Prostate gland (tissue), 2 donors: ENCODE measurements at regions not wholly inside any gene's neighbourhood (a gene's known extent, or its start where the extent isn't known, plus 50 kb on each side); places are given as distances from the start of the nearest gene placed in this dataset.

Source experiments
- DNase-seq: peaks from one replicate; pipeline ENCODE4 v3.0.0-alpha.2; 2019; ENCODE audit warnings: low spot score
- H3K27ac ChIP-seq, 2 donors: fragments of 200-600 bp; sonication (generic); 2 replicates each; pipeline ENCODE4 v1.5.1; 2017 to 2019
- H3K27me3 ChIP-seq: fragments of 200-600 bp; sonication (generic); replicated peaks from 2 replicates; pipeline ENCODE4 v1.5.1; 2019; ENCODE audit not compliant: insufficient read depth
- H3K36me3 ChIP-seq, 2 donors: fragments of 200-600 bp; sonication (generic); 1 replicate in 1 of 2; 2 replicates in 1 of 2; pipeline versions ENCODE4 v1.5.1 to v1.8.1; 2017 to 2019
- H3K4me1 ChIP-seq: fragments of 200-600 bp; sonication (generic); replicated peaks from 2 replicates; pipeline ENCODE4 v1.5.1; 2019
- H3K4me3 ChIP-seq, 2 donors: fragments of 200-600 bp; sonication (generic); 2 replicates each; pipeline ENCODE4 v1.5.1; 2017 to 2019
- H3K9me3 ChIP-seq: fragments of 200-600 bp; sonication (generic); 2 replicates; pipeline ENCODE4 v1.5.1; 2017
- CTCF ChIP-seq, 4 experiments: fragments of 200-600 bp in 2 of 4; fragments of 450-650 bp in 2 of 4; sonication (generic) in 2 of 4; IDR thresholded peaks; 1 replicate in 3 of 4; 2 replicates in 1 of 4; pipeline ENCODE4 v1.5.1; 2016 to 2019; ENCODE audit warnings: antibody characterized with exemption in 4 of 4, mild to moderate bottlenecking in 2 of 4, moderate library complexity in 2 of 4
- POLR2A ChIP-seq: fragments of 450-650 bp; IDR thresholded peaks from one replicate; pipeline ENCODE4 v1.6.1; 2016; ENCODE audit warnings: antibody characterized with exemption, mild to moderate bottlenecking
- POLR2AphosphoS5 ChIP-seq: sonication (generic); formaldehyde crosslinking; IDR thresholded peaks from one replicate; pipeline ENCODE4 v1.6.1; 2017; ENCODE audit warnings: antibody characterized with exemption
- WGBS: methylation state at CpG from one replicate; pipeline ENCODE4 v1.1.5; 2018; 5-methylcytosine and 5-hydroxymethylcytosine counted together
- intact Hi-C: fragments of 100-400 bp; cut with DNase I; formaldehyde crosslinking; loops from one replicate; pipeline ENCODE4 v1.14.2; 2022

GRCh38 chr3:76505202-76505845 is 534.6 kb upstream of the ROBO2 start:
- no peaks in the 10 kb centered on the region for H3K27me3 ChIP-seq
- TF ChIP-seq POLR2AphosphoS5 (no peak), CTCF (IDR thresholded peaks at IDR 0.05) (no peak), POLR2A (no peak)
- intact Hi-C loops: no loop called here

GRCh38 chr3:76509179-76509830 is 530.6 kb upstream of the ROBO2 start:
- no peaks in the 10 kb centered on the region for H3K4me1 ChIP-seq
- WGBS: 72% methylated on average over 9 of the region's 9 CpGs
- no peak for TF ChIP-seq CTCF (IDR thresholded peaks at IDR 0.05)
- TF ChIP-seq POLR2AphosphoS5: no peak
- TF ChIP-seq POLR2A: no peak
- intact Hi-C loops: no loop called here
- no peaks in the 10 kb centered on the region for H3K36me3 ChIP-seq
- no peaks in the 10 kb centered on the region for H3K27me3 ChIP-seq
- H3K4me3 ChIP-seq: no peak overlapping the region
- no peak for DNase-seq
- no peak overlapping the region for H3K27ac ChIP-seq
- no peaks in the 10 kb centered on the region for H3K9me3 ChIP-seq

More at GRCh38 chr3:76505202-76505845, 534.6 kb upstream of the ROBO2 start:
- H3K36me3 ChIP-seq: no peaks in the 10 kb centered on the region
- DNase-seq: no peak
- no peaks in the 10 kb centered on the region for H3K9me3 ChIP-seq
- whole genome bisulfite sequencing: 86% methylated on average over 5 of the region's 5 CpGs
- H3K4me1 ChIP-seq: no peaks in the 10 kb centered on the region
- no peak overlapping the region for H3K4me3 ChIP-seq
- H3K27ac ChIP-seq: no peak overlapping the region

GRCh38 chr3:76514836-76515235 is 525.1 kb upstream of the ROBO2 start:
- H3K4me3 ChIP-seq: no peak overlapping the region
- intact Hi-C loops: no loop called here
- DNase-seq: no peak
- no peaks in the 10 kb centered on the region for H3K27me3 ChIP-seq
- no peaks in the 10 kb centered on the region for H3K36me3 ChIP-seq
- TF ChIP-seq POLR2A (no peak), CTCF (IDR thresholded peaks at IDR 0.05) (no peak), POLR2AphosphoS5 (no peak)
- no peak overlapping the region for H3K27ac ChIP-seq
- H3K9me3 ChIP-seq: no peaks in the 10 kb centered on the region
- H3K4me1 ChIP-seq: no peaks in the 10 kb centered on the region

GRCh38 chr3:76523337-76523736 is 516.6 kb upstream of the ROBO2 start:
- H3K4me1 ChIP-seq: no peaks in the 10 kb centered on the region
- H3K27ac ChIP-seq: no peak overlapping the region
- no peaks in the 10 kb centered on the region for H3K27me3 ChIP-seq
- no peaks in the 10 kb centered on the region for H3K36me3 ChIP-seq
- H3K4me3 ChIP-seq: no peak overlapping the region
- intact Hi-C loops: no loop called here
- no peak for TF ChIP-seq POLR2AphosphoS5
- TF ChIP-seq POLR2A: no peak
- H3K9me3 ChIP-seq: no peaks in the 10 kb centered on the region
- no peak for DNase-seq
- WGBS: 72% methylated on average over 1 of the region's 1 CpG

GRCh38 chr3:76525726-76526125 is 514.2 kb upstream of the ROBO2 start:
- Histone ChIP-seq H3K27ac (no peak overlapping the region), H3K27me3 (no peaks in the 10 kb centered on the region), H3K4me1 (no peaks in the 10 kb centered on the region), H3K4me3 (no peak overlapping the region), H3K9me3 (no peaks in the 10 kb centered on the region), H3K36me3 (no peaks in the 10 kb centered on the region)
- no peak for DNase-seq
- TF ChIP-seq POLR2A: no peak
- TF ChIP-seq CTCF (IDR thresholded peaks at IDR 0.05): no peak
- no peak for TF ChIP-seq POLR2AphosphoS5
- WGBS: 67% methylated on average over 2 of the region's 2 CpGs
- intact Hi-C loops: no loop called here
